Colon (tissue), 2 donors: ENCODE measurements at regions not wholly inside any gene's neighbourhood (a gene's known extent, or its start where the extent isn't known, plus 50 kb on each side); places are given as distances from the start of the nearest gene placed in this dataset.
"Not testable (repeated sequence)": the region's sequence is repeated elsewhere in the genome, so short reads cannot be mapped to it uniquely, and the experiment has no call there.

Source experiments
- FAIRE-seq: peaks from 2 replicates; lab custom pipeline; 2012; peaks lifted over from hg19 to GRCh38; lab: Jason Lieb, UNC
- donor health status: control.
- donor health status: control.

DNA sequence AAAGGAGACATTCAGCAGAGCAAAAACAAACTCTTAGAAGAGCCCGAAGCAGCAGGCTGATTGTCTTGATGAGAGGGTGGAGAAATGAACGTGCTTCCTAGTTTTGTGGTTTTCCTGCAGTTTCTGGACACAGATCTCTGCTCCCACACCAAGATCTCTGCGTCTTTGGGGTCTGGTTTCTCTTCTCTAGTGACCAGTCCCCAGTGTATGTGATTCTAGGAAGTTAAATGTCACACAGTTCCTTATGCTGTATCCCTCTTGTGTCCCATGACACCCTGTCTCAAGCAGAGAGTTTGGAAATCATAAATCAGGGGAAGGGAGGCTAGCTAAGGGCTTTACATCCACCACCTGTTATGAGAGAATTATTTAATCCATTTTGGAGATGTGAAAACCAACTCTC is 55.4 kb upstream of the KLF14 start:
- no peak for FAIRE-seq

DNA sequence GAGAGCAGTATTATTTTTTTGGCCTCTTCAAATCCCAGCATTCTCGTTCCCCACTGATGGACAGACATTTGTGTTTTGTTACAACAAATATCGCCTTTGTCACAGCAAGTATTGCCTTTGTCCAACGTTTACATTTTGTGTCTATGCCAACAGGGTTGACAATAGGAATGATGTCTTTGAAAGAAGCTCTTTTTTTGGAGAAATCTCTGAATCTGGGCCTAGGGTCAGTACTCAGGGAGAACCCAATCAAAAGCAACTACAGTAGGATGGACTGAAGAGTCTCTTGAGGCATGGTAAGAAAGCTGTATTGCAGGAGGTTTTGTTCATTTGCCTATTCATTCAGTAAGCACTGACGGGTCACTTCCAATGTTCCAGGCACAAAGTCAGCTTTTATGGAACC is 57.7 kb upstream of the KLF14 start:
- no peak for FAIRE-seq

DNA sequence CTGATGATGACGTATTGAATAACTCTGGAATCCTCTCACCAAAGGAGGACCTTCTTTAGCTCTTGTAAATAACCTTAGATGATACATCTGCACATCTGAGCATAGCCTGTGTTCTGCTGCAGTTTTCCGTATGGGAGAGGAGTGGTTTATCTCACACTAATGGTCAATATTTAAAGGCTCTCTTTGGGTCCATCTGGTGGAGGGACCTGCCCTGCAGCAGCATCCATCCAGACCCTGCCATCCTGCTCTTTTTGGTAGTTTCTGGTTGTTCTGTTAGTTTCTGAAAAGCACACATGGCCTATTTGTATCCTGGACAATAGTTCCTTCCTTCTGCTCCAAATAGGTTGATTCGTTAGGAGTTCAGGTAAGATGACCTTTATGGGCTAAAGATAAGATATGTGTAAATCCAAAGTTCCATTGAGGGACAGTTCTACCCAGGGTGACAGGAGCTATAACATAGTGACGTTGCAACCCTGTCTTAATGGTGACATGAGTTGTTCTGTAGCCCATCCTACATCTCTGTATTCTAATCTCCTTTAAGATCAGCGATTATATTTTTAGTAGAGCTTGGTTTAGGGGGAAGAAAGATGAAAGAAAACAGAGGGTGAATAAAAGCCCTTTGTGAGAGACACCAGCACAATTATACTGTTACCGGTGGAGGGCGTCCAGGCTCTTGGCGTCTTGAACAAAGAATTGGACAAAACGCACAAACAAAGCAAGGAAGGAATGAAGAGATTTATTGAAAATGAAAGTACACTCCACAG is 60.0 kb upstream of the KLF14 start:
- no peak for FAIRE-seq

DNA sequence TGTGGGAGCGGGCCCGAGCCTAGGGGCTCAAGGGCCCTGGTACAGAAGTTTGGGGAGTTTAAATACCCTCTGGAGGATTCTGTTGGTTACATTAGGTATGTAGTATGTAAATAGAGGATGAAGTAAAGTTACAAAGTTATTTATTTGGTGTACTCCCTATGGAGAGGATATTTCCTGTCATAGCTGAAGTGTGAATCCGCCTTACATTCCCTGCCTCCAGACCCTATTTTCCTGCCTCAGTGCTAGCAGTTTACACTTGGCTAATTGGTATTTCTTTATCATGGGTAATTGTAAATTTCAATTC is 60.6 kb upstream of the KLF14 start:
- FAIRE-seq = no peak

DNA sequence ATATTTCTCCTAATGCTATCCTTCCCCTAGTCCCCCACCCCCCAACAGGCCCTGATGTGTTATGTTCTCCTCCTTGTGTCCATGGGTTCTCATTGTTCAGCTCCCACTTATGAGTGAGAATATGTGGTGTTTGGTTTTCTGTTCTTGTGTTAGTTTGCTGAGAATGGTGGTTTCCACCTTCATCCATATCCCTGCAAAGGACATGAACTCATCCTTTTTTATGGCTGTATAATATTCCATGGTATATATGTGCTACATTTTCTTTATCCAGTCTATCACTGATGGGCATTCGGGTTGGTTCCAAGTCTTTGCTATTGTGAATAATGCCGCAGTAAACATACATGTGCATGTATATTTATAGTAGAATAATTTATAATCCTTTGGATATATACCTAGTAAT is 62.4 kb upstream of the KLF14 start:
- not testable (repeated sequence) for FAIRE-seq

DNA sequence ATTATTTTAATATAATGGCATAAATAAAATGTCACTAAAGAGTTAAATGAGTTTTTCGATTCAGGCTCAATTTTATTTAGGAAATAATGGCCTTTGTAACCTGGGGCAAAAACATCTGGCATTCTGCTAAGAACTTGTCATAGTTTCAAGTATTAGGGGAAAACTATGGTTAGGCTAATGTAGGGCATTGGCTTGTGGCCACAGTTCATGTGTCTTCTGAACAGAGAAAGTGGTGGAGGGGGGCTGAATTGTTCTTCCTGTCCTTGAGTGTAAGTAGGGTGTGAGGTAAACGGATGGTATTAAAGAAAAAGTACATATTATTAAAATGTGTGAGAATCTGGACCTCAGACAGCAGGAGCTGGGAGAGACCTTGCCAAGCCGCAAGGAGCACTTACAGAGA is 69.1 kb upstream of the KLF14 start:
- no peak for FAIRE-seq

DNA sequence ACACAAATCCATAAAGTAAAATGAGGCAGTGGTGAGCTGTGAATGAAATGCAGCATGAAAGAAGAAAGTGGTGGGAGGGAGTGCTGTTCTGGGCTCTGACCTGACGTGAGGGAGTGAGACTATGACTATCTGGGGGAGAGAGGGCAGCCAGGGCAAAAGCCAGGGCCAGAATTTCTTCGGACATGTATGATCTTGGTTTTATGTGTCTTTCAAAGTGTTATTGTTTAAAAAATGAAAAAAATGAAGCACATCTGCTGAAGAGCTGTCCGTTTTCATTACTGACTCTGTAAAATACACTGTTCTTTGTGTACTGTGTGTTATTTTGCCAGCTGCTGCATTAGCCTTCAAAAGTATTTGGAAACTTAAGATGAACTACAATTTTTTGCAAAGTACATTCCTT is 70.2 kb upstream of the KLF14 start:
- FAIRE-seq = no peak

DNA sequence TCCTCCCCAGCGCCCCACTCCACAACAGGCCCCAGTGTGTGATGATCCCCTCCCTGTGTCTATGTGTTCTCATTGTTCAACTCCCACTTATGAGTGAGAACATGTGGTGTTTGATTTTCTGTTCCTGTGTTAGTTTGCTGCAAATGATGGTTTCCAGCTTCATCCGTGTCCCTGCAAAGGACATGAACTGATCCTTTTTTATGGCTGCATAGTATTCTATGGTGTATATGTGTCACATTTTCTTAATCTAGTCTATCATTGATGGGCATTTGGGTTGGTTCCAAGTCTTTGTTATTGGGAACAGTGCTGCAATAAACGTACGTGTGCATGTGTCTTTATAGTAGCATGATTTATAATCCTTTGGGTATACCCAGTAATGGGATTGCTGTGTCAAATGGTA is 78.8 kb upstream of the KLF14 start:
- FAIRE-seq = not testable (repeated sequence)

DNA sequence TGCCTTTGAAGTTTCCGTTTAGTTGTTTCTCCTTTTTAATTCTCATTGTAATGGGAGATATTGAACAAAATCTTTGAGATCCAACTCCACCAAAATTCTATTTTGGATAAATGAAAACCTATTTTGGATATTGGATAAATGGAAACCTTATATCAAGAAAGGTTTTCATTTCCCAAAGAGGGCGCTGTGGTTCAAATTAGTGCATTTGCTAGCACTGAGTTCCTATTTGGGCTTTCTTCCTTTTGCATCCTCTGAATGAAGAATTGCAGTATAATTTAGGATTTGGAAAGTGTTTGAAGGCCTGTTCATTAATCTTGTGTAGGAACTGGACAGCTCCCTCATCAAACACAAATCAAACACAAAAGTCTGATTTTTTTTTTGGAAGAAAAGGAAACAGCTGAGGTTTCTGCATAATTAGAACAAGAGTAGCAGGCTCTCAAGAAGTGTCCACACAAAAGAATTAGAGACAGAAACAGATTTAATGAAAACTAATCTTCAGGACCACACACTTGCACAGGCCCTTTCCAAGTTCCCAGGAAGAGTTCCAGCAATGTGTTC is 80.8 kb upstream of the KLF14 start:
- FAIRE-seq = no peak

DNA sequence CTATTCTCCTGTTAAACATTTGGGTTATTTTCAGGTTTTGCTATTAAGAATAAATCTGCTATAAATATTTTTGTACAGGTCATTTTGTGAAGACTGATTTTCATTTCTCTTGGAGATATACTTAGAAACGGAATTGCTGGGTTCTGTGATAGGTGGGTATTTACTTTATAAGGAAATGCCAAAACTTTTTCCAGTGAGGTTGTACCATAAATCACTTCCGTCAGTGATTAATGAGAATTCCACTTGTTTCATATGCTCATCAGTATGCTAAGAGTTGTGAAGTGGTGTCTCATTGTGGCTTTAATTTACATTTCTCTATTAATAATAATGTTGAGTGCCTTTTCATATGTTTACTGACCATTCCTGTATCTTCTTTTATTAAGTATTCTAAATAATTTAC is 84.0 kb upstream of the KLF14 start:
- FAIRE-seq = no peak

DNA sequence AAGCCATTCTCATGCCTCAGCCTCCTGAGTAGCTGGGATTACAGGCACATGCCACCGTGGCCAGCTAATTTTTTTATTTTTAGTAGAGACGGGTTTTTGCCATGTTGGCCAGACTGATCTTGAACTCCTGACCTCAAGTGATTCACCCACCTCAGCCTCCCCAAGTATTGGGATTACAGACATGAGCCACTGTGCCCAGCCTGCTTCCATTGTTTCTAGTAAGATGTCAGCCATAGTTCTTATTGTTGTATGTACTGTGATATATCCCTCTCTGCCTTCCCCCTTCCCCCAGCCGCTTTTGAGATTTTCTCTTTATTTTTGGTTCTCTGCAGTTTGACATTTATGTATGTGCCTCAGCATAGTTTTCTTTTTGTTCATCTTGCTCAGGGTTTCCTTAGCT is 87.9 kb upstream of the KLF14 start:
- no peak for FAIRE-seq

DNA sequence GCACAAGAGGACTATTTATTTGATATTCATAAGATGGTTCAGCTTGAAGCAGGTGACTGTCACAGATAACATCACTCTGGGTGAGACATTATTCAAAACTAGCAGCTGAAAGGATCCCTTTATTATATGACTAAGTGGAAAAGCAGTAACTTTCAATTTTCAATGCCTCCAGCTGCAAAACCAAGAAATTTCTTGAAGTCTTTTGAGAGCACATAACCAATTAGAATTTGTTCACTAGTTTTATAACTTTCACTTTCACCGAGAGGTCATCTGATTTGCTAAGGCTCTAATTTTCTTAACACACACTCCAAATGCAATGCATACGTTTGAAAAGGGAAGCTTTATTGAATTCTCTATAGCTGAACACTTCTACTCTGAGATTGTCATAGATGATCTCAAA is 88.6 kb upstream of the KLF14 start:
- no peak for FAIRE-seq

DNA sequence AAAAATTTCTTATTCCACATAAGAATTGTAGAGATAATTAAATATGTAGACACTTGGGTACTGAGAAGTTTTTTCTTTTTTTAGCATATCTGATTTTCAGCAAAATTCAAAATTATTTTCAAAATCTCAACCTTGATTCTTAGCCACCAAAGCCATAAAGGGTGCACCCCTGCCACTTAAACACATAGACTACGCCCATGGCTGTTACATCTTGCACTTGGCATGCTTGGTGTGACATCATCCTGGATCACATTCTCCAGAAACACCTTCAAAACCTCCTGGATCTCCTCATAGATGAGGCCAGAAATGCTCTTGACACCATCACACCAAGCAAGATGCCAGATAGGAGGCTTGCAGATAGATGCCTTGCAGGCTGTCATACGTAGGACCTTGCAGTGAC is 89.1 kb upstream of the KLF14 start:
- no peak for FAIRE-seq

DNA sequence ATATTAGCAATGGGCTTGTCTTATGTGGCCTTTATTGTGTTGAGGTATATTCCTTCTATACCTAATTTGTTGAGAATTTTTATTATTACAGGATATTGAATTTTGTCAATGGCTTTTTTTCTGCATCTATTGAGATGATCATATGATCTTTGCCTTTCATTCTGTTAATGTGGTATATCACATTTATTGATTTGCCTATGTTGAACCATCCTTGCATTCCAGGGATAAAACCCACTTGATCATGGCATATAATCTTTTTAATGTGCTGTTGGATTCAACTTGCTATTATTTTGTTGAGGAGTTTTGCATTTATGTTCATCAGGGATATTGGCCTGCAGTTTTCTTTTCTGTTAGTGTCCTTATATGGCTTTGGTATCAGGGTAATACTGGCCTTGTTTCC is 91.8 kb upstream of the KLF14 start:
- no peak for FAIRE-seq

DNA sequence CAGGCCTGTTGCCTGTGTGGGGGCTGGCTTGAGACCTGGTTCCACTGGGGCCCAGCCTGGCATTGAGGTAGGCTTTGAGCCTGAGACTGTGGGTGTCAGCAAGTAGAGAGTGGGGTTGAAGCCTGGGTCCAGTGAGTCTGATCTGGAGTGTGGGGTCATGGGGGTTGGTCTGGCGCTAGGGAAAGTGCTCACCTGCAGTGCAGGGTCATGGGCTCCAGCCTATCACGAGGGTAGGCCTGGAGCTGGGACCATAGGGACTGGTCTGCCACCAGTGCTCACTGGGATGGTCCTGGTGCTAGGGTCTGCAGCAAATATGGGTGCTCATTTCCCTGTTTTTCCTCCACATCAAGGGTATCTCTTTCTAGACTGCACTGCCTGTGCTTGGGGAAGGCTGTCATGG is 95.4 kb upstream of the KLF14 start:
- FAIRE-seq = no peak

DNA sequence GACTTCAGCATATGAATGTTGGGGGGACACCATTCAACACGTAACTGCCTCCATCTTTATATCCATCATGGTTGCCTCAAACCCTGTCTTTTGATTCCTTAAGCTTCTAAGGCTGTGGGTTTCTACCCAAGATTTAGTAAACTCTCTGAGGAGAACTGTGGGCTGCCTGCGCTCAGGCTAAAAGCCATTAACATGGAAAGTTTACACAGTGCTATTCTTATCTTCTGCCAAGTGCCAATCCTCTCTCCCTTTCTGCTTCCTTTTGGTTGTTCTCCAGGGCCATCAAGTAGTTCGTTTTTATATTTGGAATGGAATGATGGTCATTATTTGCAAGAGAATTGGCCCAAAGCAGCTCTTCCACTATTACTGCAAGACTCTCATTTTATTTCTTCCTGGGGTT is 97.3 kb upstream of the KLF14 start:
- no peak for FAIRE-seq

DNA sequence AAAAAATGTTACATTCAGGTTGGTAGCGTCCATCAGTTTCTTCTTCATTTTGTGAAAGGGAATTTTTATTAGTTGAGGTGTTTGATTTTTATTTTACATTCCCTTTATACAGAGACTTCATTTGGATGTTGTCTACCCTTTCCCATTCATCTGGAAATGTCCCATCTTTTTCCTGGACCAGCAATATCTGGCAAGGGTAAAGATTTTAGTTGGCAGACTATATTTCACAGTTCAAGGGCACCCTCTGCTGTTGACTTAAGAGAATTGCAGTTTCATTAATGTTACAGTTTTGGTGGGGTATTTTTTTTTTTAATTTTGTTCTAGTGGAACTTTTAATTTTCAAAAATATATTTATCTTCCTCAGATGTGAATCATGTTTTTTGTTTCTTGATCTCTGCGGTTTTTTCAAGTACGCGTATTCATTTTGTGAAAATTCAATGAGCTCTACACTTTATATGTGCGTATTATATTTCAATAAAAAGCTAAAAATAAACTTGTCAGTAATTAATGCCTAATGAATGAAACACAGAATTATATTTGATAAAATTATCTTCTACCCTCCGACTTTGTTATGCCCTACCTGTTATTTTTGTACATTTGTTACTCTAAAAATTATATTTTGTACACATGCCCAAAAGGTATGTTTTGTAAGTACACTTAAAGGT is 97.9 kb upstream of the KLF14 start:
- FAIRE-seq = peak; percentile 5

DNA sequence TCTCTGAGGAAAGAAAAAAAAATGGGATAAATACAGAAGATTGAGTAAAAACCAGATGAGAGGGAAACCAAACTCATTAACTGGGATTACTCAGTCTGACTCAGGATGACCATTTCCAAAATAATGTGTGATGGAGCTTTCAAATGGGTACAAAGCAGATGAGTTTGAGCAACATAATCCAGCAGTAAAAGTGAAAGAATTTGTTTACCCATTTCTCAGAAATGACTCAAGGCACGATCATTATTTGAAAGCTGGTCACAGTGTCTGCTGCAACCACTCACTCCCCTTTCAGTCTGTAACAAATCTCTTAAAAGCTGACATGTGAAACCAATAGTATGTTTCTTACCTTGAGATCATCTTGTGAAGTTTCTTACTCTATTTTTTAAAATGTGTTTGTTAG is 104.7 kb upstream of the KLF14 start:
- no peak for FAIRE-seq

DNA sequence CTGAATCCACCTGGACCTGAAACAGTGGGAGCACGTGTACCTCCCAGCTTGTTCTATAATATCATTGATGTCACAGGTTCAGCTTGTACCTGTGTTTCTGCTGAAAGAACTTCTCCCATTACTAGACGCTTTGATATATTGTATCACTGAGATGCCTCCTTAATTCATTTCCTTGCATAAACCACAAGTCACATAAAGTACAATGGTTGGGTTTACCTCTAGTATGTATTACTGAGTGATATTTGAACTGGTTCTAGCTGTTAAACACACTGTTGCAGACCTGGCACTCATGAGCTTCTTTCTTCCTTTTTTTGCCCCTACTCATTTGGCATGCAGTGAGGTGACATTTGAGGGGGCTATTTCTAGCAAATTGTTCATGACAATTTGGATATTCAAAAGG is 106.6 kb upstream of the KLF14 start:
- FAIRE-seq = no peak

DNA sequence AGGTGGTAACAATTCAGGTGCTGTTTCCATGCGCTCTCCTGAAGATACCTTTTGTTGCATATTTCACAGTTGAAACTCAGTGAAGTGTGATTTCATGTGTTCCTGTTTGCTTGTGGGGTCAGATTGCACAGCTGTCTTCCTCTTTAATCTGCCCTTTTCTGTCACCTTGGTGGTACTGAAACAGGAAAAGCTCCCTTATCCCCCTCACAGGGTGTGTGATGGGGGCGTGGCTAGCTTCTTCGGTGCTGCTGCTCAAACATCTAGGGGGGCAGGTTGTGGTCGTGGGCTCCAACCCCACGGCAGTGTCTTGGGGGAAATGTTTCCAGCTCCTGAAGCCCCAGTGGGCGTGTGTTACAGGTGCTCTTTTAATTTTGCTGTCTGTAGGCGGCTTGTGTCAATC is 107.4 kb upstream of the KLF14 start:
- FAIRE-seq = no peak

DNA sequence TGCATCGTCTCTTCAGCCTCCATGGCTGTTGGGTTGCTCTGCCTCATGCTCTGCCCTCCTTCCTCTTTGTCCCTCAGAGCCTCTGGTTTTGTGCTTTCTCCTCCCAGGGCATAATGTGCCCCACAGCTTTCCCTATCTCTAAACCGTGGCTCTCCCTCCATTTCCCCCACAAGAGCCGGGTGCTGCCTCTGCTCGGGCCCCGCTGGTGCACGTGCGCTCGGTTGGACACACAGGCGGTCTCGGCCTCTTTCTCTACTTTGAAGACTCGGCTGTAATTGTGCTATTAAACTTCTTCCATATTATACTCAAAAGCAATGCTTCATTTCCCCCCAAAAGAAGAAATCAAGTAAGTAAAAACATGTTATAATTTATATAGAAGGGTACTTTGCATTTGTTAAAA is 109.7 kb upstream of the KLF14 start:
- FAIRE-seq = no peak

DNA sequence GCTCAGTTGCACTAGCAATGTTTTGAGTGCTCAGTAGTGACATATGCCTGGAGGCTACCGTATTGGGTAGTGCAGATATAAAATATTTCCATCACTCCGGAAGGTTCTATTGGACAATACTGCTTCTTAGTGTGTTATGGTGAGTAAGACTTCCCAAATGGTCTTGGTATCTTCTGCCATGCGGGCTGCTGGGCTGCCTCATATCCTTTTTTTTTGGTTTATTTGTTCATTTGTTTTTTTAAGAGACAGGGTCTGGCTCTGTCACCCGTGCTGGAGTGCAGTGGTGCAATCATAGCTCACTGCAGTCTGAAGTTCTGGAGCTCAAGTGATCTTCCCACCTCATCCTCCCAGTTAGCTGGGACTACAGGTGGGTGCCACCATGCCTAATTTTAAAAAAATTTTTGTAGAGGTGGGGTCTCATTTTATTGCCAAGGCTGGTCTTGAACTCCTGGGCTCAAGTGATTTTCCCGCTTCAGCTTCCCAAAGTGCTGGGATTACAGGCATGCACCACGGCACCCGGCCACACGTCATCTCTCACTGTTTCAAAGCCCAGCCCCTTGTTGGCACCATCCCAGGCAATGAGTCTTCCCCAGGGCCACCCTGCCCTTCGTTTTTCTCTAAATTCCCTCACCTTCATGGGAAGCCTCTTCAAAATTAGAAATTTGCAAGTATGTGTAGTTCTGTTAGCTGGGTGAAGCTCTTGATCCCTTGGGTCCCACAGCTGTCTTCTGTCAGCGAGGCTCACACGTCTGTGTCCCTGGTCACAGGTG is 111.0 kb upstream of the KLF14 start:
- no peak for FAIRE-seq

DNA sequence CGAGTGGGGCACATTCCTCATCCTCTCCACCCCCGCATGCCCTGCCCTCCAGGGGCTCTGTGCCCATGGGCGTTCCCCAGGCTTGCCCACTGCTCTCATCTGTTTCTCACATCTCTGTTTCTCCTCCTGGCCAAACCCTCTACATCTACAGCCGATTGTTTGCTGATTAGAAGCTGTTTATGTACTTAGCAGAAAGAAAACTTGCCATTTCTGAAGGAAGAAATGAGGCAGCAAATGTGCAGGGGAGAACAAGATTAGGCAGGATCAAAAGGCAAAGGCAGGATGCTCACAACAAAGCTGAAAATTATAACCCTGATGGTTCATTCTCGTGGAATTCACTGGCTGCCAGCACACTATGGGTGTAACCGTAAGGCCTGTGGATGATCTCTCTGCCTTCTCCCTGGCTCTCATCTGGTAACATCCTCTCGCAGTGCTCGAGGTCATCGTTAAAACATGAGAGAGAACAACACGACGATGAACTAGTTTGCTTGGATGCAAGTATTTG is 111.6 kb upstream of the KLF14 start:
- FAIRE-seq = no peak
